NCI-H1048 (cell line): ENCODE measurements at regions not wholly inside any gene's neighbourhood (a gene's known extent, or its start where the extent isn't known, plus 50 kb on each side); places are given as distances from the start of the nearest gene placed in this dataset.

Experiments used
- DNase-seq: peaks from one replicate; lab custom pipeline; 2025; lab: John Stamatoyannopoulos, UW

- no peak for DNase-seq
These were observed 59.7 kb upstream of the SPOPL start for GRCh38 chr2:138441916-138442315.

GRCh38 chr2:138444411-138444810 is 57.2 kb upstream of the SPOPL start:
- no peak for DNase-seq

DNA sequence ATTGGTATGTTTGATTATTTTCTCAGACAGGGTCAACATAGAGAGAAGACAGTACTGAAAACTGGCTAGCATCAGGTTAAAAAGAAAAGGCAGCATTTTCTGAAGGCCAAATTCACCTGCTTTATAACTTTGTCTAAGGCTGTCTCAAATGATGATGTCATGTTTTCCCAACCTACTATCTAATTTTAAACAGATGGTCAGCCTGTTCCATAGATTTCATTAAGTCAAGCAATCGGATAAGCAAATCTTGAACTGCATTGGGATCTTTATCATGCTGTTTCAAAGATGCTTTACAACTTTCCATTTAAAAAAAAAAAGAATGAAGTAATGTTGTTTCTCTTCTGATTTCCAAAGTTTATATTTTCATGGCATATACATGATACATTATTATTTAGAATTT is 56.3 kb upstream of the SPOPL start:
- no peak for DNase-seq

GRCh38 chr2:138446043-138446442 is 55.5 kb upstream of the SPOPL start:
- DNase-seq, result no peak

- no peak for DNase-seq
These were observed 53.5 kb upstream of the SPOPL start for GRCh38 chr2:138447889-138448570.
